Fibroblast of lung (primary cell): ENCODE measurements at regions not wholly inside any gene's neighbourhood (a gene's known extent, or its start where the extent isn't known, plus 50 kb on each side); places are given as distances from the start of the nearest gene placed in this dataset.

Experiments
- EZH2 ChIP-seq: IDR thresholded peaks from 2 replicates; pipeline ENCODE4 v1.5.1; 2012; ENCODE audit warnings: low read length, control low read depth, mild to moderate bottlenecking; ENCODE audit errors: missing control alignments
- TF ChIP-seq, protein P1 (sequence below), 2 donors: IDR thresholded peaks in 1 of 2; conservative IDR thresholded peaks in 1 of 2; 1 replicate in 1 of 2; 2 replicates in 1 of 2; pipeline ENCODE4 v1.5.1; 2011 to 2012; ENCODE audit warnings: low read length in 2 of 2, control low read depth in 1 of 2, inconsistent platforms in 1 of 2, low read depth in 1 of 2, mild to moderate bottlenecking in 1 of 2

DNA sequence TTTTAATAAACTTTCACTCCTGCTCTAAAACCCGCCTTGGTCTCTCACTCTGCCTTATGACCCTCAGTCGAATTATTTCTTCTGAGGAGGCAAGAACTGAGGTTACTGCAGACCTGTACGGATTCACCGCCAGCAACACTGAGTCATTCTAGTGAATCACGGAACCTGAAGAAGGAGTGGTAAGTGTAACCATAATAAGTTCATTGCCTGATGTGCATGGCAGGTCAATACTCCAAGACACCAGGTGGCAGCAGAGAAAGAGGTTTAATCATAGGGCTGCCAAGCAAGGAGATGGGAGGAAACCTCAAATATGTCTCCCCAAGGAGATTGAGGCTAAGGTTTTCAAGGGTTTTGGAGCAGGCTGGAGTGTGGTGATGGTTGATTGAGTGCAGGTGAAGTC, 204.3 kb upstream of the IPO5 start:
- TF ChIP-seq, protein P1, sequence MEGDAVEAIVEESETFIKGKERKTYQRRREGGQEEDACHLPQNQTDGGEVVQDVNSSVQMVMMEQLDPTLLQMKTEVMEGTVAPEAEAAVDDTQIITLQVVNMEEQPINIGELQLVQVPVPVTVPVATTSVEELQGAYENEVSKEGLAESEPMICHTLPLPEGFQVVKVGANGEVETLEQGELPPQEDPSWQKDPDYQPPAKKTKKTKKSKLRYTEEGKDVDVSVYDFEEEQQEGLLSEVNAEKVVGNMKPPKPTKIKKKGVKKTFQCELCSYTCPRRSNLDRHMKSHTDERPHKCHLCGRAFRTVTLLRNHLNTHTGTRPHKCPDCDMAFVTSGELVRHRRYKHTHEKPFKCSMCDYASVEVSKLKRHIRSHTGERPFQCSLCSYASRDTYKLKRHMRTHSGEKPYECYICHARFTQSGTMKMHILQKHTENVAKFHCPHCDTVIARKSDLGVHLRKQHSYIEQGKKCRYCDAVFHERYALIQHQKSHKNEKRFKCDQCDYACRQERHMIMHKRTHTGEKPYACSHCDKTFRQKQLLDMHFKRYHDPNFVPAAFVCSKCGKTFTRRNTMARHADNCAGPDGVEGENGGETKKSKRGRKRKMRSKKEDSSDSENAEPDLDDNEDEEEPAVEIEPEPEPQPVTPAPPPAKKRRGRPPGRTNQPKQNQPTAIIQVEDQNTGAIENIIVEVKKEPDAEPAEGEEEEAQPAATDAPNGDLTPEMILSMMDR (conservative IDR thresholded peaks at IDR 0.05 in 1 of 2, IDR thresholded peaks at IDR 0.05 in 1 of 2; ENCODE audit: low read depth in 1 of 2, low read length in 2 of 2) = no peak
- no peak for TF ChIP-seq EZH2
